ENCODE measurements at regions not wholly inside any gene's neighbourhood (a gene's known extent, or its start where the extent isn't known, plus 50 kb on each side); places are given as distances from the start of the nearest gene placed in this dataset.

DNA sequence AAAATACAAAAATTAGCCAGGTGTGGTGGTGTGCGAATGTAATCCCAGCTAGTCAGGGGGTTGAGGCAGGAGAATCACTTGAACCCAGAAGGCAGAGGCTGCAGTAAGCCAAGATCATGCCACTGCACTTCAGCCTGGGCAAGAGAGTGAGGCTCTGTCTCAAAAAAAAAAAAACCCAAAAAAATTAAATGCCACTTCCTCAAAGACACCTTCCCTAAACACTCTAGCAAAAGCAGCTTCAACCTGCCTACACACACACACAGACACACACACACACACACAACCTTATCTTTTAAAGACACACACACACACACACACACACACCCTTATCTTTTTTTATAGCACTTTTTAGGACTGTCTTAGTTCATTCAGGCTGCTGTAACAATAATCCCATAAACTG is 201.7 kb upstream of the PSMD7 start:
- no peak overlapping the region for H2BK12ac ChIP-seq (ENCODE audit: low read depth, low read length)
- H4K20me1 ChIP-seq (replicated peaks in 1 of 2; ENCODE audit: control insufficient read depth in 1 of 2, insufficient read depth in 2 of 2, low read length in 2 of 2): no peaks in the 10 kb centered on the region
- no peak overlapping the region for H4K8ac ChIP-seq (ENCODE audit: extremely low read depth, insufficient read depth, low read length)
- H3K9me3 ChIP-seq (ENCODE audit: insufficient read depth in 2 of 2, low read depth in 1 of 2, low read length in 1 of 2): no peaks in the 10 kb centered on the region
- H3K56ac ChIP-seq (replicated peaks; ENCODE audit: insufficient read length, low read depth, low read length): no peak overlapping the region
- H3K79me1 ChIP-seq (ENCODE audit: low read depth, low read length): no peaks in the 10 kb centered on the region
- ChIA-PET CTCF (ENCODE audit: partially characterized antibody) (interaction anchor here (0.7 to 3.0 kb wide), 3 partner anchors 13 to 118 kb away, joined by 3 to 9 read pairs (median 4); no protein-coding TSS in a partner anchor), POLR2A (ENCODE audit: partially characterized antibody) (no interaction called here)
- no peak overlapping the region for H4K91ac ChIP-seq (replicated peaks; ENCODE audit: insufficient read length, low read length)
- H3K23ac ChIP-seq (ENCODE audit: insufficient read length): no peak overlapping the region
- H3K9ac ChIP-seq (replicated peaks in 1 of 4; ENCODE audit: extremely low read depth in 1 of 4, low read depth in 3 of 4, low read length in 3 of 4): no peak overlapping the region
- no peaks in the 10 kb centered on the region for H3K27me3 ChIP-seq (replicated peaks in 1 of 4; ENCODE audit: control insufficient read depth in 3 of 4, extremely low read depth in 1 of 4, insufficient read depth in 3 of 4, low read length in 3 of 4)
- H3K23me2 ChIP-seq (ENCODE audit: low read depth, low read length): no peaks in the 10 kb centered on the region; the same call in 1 of the 2 replicates
- FAIRE-seq: no peak
- WGBS, 2 experiments (ENCODE audit: extremely low coverage in 1 of 2, insufficient coverage in 1 of 2, insufficient read length in 1 of 2, insufficient replicate concordance in 2 of 2, low coverage in 1 of 2, low lambda C conversion rate in 2 of 2, missing lambda C conversion rate in 1 of 2): 92% methylated on average over 1 of the region's 1 CpG; no CpG with 5 or more reads in 1 of the 2 experiments
- no peak overlapping the region for H2BK15ac ChIP-seq (ENCODE audit: low read length)
- no peak overlapping the region for H2BK5ac ChIP-seq (ENCODE audit: low read depth, low read length)
- DNase-seq (ENCODE audit: low read depth in 1 of 2, low spot score in 2 of 2): no peak
- no peaks in the 10 kb centered on the region for H3K79me2 ChIP-seq (ENCODE audit: control insufficient read depth in 1 of 2, insufficient read depth in 2 of 2, low read length in 2 of 2)
- no peak overlapping the region for H3K4me2 ChIP-seq (ENCODE audit: insufficient read depth in 1 of 2, low read depth in 2 of 2, low read length in 2 of 2)
- H3K27ac ChIP-seq (ENCODE audit: low read depth, low read length): no peak overlapping the region
- H4K5ac ChIP-seq (ENCODE audit: insufficient read length, low read depth, low read length): no peak overlapping the region
- no peak overlapping the region for H2AK5ac ChIP-seq (ENCODE audit: low read depth, low read length)
- H2AFZ ChIP-seq (ENCODE audit: low read length): no peak overlapping the region
- H3K36me3 ChIP-seq (ENCODE audit: control insufficient read depth in 2 of 4, insufficient read depth in 4 of 4, low read length in 3 of 4): no peaks in the 10 kb centered on the region
- no peak overlapping the region for H2BK20ac ChIP-seq (ENCODE audit: low read length)
- H3K18ac ChIP-seq (ENCODE audit: extremely low read depth, low read length): no peak overlapping the region
- no peak overlapping the region for H2BK120ac ChIP-seq (replicated peaks; ENCODE audit: low read depth, low read length)
- H3K14ac ChIP-seq (ENCODE audit: insufficient read length): no peak overlapping the region
- H3K4me1 ChIP-seq (replicated peaks in 1 of 4; ENCODE audit: control insufficient read depth in 3 of 4, insufficient read depth in 4 of 4, low read length in 3 of 4): peaks cover 0 to 8% (median 5%) of the 10 kb centered on the region in 4 experiments; a peak in 4 of 7 replicates
- no peak for TF ChIP-seq SP4 (IDR thresholded peaks at IDR 0.05; ENCODE audit: low read length)
- TF ChIP-seq, protein P1, sequence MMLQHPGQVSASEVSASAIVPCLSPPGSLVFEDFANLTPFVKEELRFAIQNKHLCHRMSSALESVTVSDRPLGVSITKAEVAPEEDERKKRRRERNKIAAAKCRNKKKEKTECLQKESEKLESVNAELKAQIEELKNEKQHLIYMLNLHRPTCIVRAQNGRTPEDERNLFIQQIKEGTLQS (IDR thresholded peaks at IDR 0.05; ENCODE audit: insufficient read depth, low read depth, low read length): no peak
- TF ChIP-seq TBP (IDR thresholded peaks at IDR 0.05; ENCODE audit: low read depth, low read length): no peak
- TF ChIP-seq HDAC2 (IDR thresholded peaks at IDR 0.05; ENCODE audit: borderline replicate concordance in 1 of 2, low read depth in 2 of 2, low read length in 2 of 2): no peak
- no peak for TF ChIP-seq EZH2 (IDR thresholded peaks at IDR 0.05; ENCODE audit: low read depth, low read length, severe bottlenecking)
- no peak for TF ChIP-seq TCF12 (IDR thresholded peaks at IDR 0.05; ENCODE audit: low read depth, low read length)
- no peak for TF ChIP-seq BACH1 (IDR thresholded peaks at IDR 0.05; ENCODE audit: low read length)
- TF ChIP-seq RFX5 (IDR thresholded peaks at IDR 0.05; ENCODE audit: borderline replicate concordance, low read depth, low read length): no peak
- TF ChIP-seq HDAC6 (IDR thresholded peaks at IDR 0.05; ENCODE audit: low read depth, low read length): no peak
- TF ChIP-seq BCL11A (IDR thresholded peaks at IDR 0.05; ENCODE audit: low read depth in 2 of 2, low read length in 2 of 2): no peak
- no peak overlapping the region for H3K4ac ChIP-seq (replicated peaks; ENCODE audit: insufficient read length, low read depth, low read length)
- H3K4me3 ChIP-seq (ENCODE audit: extremely low read depth in 1 of 4, insufficient read depth in 2 of 4, low read depth in 3 of 4, low read length in 4 of 4): no peak overlapping the region

All from H1 (cell line).